ENCODE measurements at regions not wholly inside any gene's neighbourhood (a gene's known extent, or its start where the extent isn't known, plus 50 kb on each side); places are given as distances from the start of the nearest gene placed in this dataset.

GRCh38 chrX:97842468-97843199 lies 958.9 kb downstream of the RPA4 start:
- Histone ChIP-seq H3K36me3 (ENCODE audit: control insufficient read depth, insufficient read depth, low read length, severe bottlenecking) (no peaks in the 10 kb centered on the region), H3K4me3 (ENCODE audit: low read length) (no peak overlapping the region), H3K9ac (ENCODE audit: low read length) (no peak overlapping the region), H3K9me3 (ENCODE audit: control insufficient read depth, low read length) (no peaks in the 10 kb centered on the region), H3K4me1 (ENCODE audit: control insufficient read depth, insufficient read depth, low read length) (no peaks in the 10 kb centered on the region), H3K27me3 (replicated peaks; ENCODE audit: control insufficient read depth, insufficient read depth, low read length) (no peaks in the 10 kb centered on the region)
- DNase-seq (ENCODE audit: low read depth): no peak

- H3K4me3 ChIP-seq (ENCODE audit: low read length): no peak overlapping the region
- H3K36me3 ChIP-seq (ENCODE audit: control insufficient read depth, insufficient read depth, low read length, severe bottlenecking): no peaks in the 10 kb centered on the region
- no peak overlapping the region for H3K9ac ChIP-seq (ENCODE audit: low read length)
- DNase-seq (ENCODE audit: low read depth): no peak
- H3K4me1 ChIP-seq (ENCODE audit: control insufficient read depth, insufficient read depth, low read length): no peaks in the 10 kb centered on the region
- H3K27me3 ChIP-seq (replicated peaks; ENCODE audit: control insufficient read depth, insufficient read depth, low read length): no peaks in the 10 kb centered on the region
- H3K9me3 ChIP-seq (ENCODE audit: control insufficient read depth, low read length): no peaks in the 10 kb centered on the region
Measured at GRCh38 chrX:97843200-97843811, 959.6 kb downstream of the RPA4 start.

- Histone ChIP-seq H3K4me3 (ENCODE audit: low read length) (no peak overlapping the region), H3K9me3 (ENCODE audit: control insufficient read depth, low read length) (no peaks in the 10 kb centered on the region), H3K27me3 (replicated peaks; ENCODE audit: control insufficient read depth, insufficient read depth, low read length) (no peaks in the 10 kb centered on the region), H3K36me3 (ENCODE audit: control insufficient read depth, insufficient read depth, low read length, severe bottlenecking) (no peaks in the 10 kb centered on the region), H3K9ac (ENCODE audit: low read length) (no peak overlapping the region), H3K4me1 (ENCODE audit: control insufficient read depth, insufficient read depth, low read length) (no peaks in the 10 kb centered on the region)
- no peak for DNase-seq (ENCODE audit: low read depth)
Measured at GRCh38 chrX:97844161-97844560, 960.5 kb downstream of the RPA4 start.

GRCh38 chrX:97844943-97845342 lies 961.2 kb downstream of the RPA4 start:
- H3K4me3 ChIP-seq (ENCODE audit: low read length): no peak overlapping the region
- H3K4me1 ChIP-seq (ENCODE audit: control insufficient read depth, insufficient read depth, low read length): no peaks in the 10 kb centered on the region
- no peaks in the 10 kb centered on the region for H3K9me3 ChIP-seq (ENCODE audit: control insufficient read depth, low read length)
- no peak for DNase-seq (ENCODE audit: low read depth)
- no peaks in the 10 kb centered on the region for H3K36me3 ChIP-seq (ENCODE audit: control insufficient read depth, insufficient read depth, low read length, severe bottlenecking)
- no peak overlapping the region for H3K9ac ChIP-seq (ENCODE audit: low read length)
- H3K27me3 ChIP-seq (replicated peaks; ENCODE audit: control insufficient read depth, insufficient read depth, low read length): no peaks in the 10 kb centered on the region

- Histone ChIP-seq H3K36me3 (ENCODE audit: control insufficient read depth, insufficient read depth, low read length, severe bottlenecking) (no peaks in the 10 kb centered on the region), H3K4me1 (ENCODE audit: control insufficient read depth, insufficient read depth, low read length) (no peaks in the 10 kb centered on the region), H3K27me3 (replicated peaks; ENCODE audit: control insufficient read depth, insufficient read depth, low read length) (no peaks in the 10 kb centered on the region), H3K4me3 (ENCODE audit: low read length) (no peak overlapping the region), H3K9me3 (ENCODE audit: control insufficient read depth, low read length) (no peaks in the 10 kb centered on the region), H3K9ac (ENCODE audit: low read length) (no peak overlapping the region)
- DNase-seq (ENCODE audit: low read depth): no peak
Measured at GRCh38 chrX:97845451-97845850, 961.7 kb downstream of the RPA4 start.

GRCh38 chrX:97846228-97846627 lies 962.5 kb downstream of the RPA4 start:
- Histone ChIP-seq H3K4me1 (ENCODE audit: control insufficient read depth, insufficient read depth, low read length) (no peaks in the 10 kb centered on the region), H3K36me3 (ENCODE audit: control insufficient read depth, insufficient read depth, low read length, severe bottlenecking) (no peaks in the 10 kb centered on the region), H3K4me3 (ENCODE audit: low read length) (no peak overlapping the region), H3K9ac (ENCODE audit: low read length) (no peak overlapping the region), H3K27me3 (replicated peaks; ENCODE audit: control insufficient read depth, insufficient read depth, low read length) (no peaks in the 10 kb centered on the region), H3K9me3 (ENCODE audit: control insufficient read depth, low read length) (no peaks in the 10 kb centered on the region)
- no peak for DNase-seq (ENCODE audit: low read depth)

- H3K4me1 ChIP-seq (ENCODE audit: control insufficient read depth, insufficient read depth, low read length): no peaks in the 10 kb centered on the region
- no peak overlapping the region for H3K9ac ChIP-seq (ENCODE audit: low read length)
- no peaks in the 10 kb centered on the region for H3K9me3 ChIP-seq (ENCODE audit: control insufficient read depth, low read length)
- DNase-seq (ENCODE audit: low read depth): no peak
- peaks cover 1% of the 10 kb centered on the region for H3K27me3 ChIP-seq (replicated peaks; ENCODE audit: control insufficient read depth, insufficient read depth, low read length)
- no peaks in the 10 kb centered on the region for H3K36me3 ChIP-seq (ENCODE audit: control insufficient read depth, insufficient read depth, low read length, severe bottlenecking)
- H3K4me3 ChIP-seq (ENCODE audit: low read length): no peak overlapping the region
Measured at GRCh38 chrX:97846718-97847237, 963.1 kb downstream of the RPA4 start.

- no peak for DNase-seq (ENCODE audit: low read depth)
- H3K4me3 ChIP-seq (ENCODE audit: low read length): no peak overlapping the region
- H3K4me1 ChIP-seq (ENCODE audit: control insufficient read depth, insufficient read depth, low read length): no peaks in the 10 kb centered on the region
- H3K9me3 ChIP-seq (ENCODE audit: control insufficient read depth, low read length): no peaks in the 10 kb centered on the region
- no peak overlapping the region for H3K9ac ChIP-seq (ENCODE audit: low read length)
- no peaks in the 10 kb centered on the region for H3K36me3 ChIP-seq (ENCODE audit: control insufficient read depth, insufficient read depth, low read length, severe bottlenecking)
- H3K27me3 ChIP-seq (replicated peaks; ENCODE audit: control insufficient read depth, insufficient read depth, low read length): peaks cover 5% of the 10 kb centered on the region
Measured at GRCh38 chrX:97847885-97848679, 964.4 kb downstream of the RPA4 start.

- Histone ChIP-seq H3K9ac (ENCODE audit: low read length) (no peak overlapping the region), H3K4me3 (ENCODE audit: low read length) (no peak overlapping the region), H3K36me3 (ENCODE audit: control insufficient read depth, insufficient read depth, low read length, severe bottlenecking) (no peaks in the 10 kb centered on the region), H3K9me3 (ENCODE audit: control insufficient read depth, low read length) (no peaks in the 10 kb centered on the region), H3K4me1 (ENCODE audit: control insufficient read depth, insufficient read depth, low read length) (no peaks in the 10 kb centered on the region), H3K27me3 (replicated peaks; ENCODE audit: control insufficient read depth, insufficient read depth, low read length) (peaks cover 5% of the 10 kb centered on the region)
- DNase-seq (ENCODE audit: low read depth): no peak
Measured at GRCh38 chrX:97849951-97850350, 966.2 kb downstream of the RPA4 start.

- DNase-seq (ENCODE audit: low read depth): no peak
- Histone ChIP-seq H3K4me1 (ENCODE audit: control insufficient read depth, insufficient read depth, low read length) (no peaks in the 10 kb centered on the region), H3K9ac (ENCODE audit: low read length) (no peak overlapping the region), H3K36me3 (ENCODE audit: control insufficient read depth, insufficient read depth, low read length, severe bottlenecking) (no peaks in the 10 kb centered on the region), H3K27me3 (replicated peaks; ENCODE audit: control insufficient read depth, insufficient read depth, low read length) (peaks cover 9% of the 10 kb centered on the region), H3K9me3 (ENCODE audit: control insufficient read depth, low read length) (no peaks in the 10 kb centered on the region), H3K4me3 (ENCODE audit: low read length) (no peak overlapping the region)
Measured at GRCh38 chrX:97850911-97851310, 967.2 kb downstream of the RPA4 start.

GRCh38 chrX:97854086-97854485 lies 970.4 kb downstream of the RPA4 start:
- no peak for DNase-seq (ENCODE audit: low read depth)
- Histone ChIP-seq H3K4me3 (ENCODE audit: low read length) (no peak overlapping the region), H3K27me3 (replicated peaks; ENCODE audit: control insufficient read depth, insufficient read depth, low read length) (peaks cover 9% of the 10 kb centered on the region), H3K4me1 (ENCODE audit: control insufficient read depth, insufficient read depth, low read length) (no peaks in the 10 kb centered on the region), H3K9me3 (ENCODE audit: control insufficient read depth, low read length) (no peaks in the 10 kb centered on the region), H3K9ac (ENCODE audit: low read length) (no peak overlapping the region), H3K36me3 (ENCODE audit: control insufficient read depth, insufficient read depth, low read length, severe bottlenecking) (no peaks in the 10 kb centered on the region)

All from adipocyte (in vitro differentiated cells).